GM12873 (cell line): ENCODE measurements at regions not wholly inside any gene's neighbourhood (a gene's known extent, or its start where the extent isn't known, plus 50 kb on each side); places are given as distances from the start of the nearest gene placed in this dataset.

ENCODE experiments used
- CTCF ChIP-seq: IDR thresholded peaks from 2 replicates; pipeline ENCODE4 v1.5.1; 2012; ENCODE audit warnings: low read depth, mild to moderate bottlenecking, moderate library complexity, low read length, control low read depth; ENCODE audit not compliant: insufficient read depth; ENCODE audit errors: missing control alignments

GRCh38 chr13:107976628-107977027 lies 238.7 kb downstream of the LIG4 start:
- no peak for TF ChIP-seq CTCF

- no peak for TF ChIP-seq CTCF
These were observed 240.9 kb downstream of the LIG4 start for GRCh38 chr13:107974409-107974808.

GRCh38 chr13:107969546-107969945 lies 245.8 kb downstream of the LIG4 start:
- no peak for TF ChIP-seq CTCF

GRCh38 chr13:107968470-107968869 lies 246.9 kb downstream of the LIG4 start:
- no peak for TF ChIP-seq CTCF

- no peak for TF ChIP-seq CTCF
These were observed 250.9 kb downstream of the LIG4 start for GRCh38 chr13:107964395-107964794.

- TF ChIP-seq CTCF = no peak
These were observed 253.3 kb downstream of the LIG4 start for GRCh38 chr13:107961849-107962608.

GRCh38 chr13:107960301-107960700 lies 255.0 kb downstream of the LIG4 start:
- no peak for TF ChIP-seq CTCF
